ENCODE measurements at regions not wholly inside any gene's neighbourhood (a gene's known extent, or its start where the extent isn't known, plus 50 kb on each side); places are given as distances from the start of the nearest gene placed in this dataset.
"Not testable (repeated sequence)": the region's sequence is repeated elsewhere in the genome, so short reads cannot be mapped to it uniquely, and the experiment has no call there.

DNA sequence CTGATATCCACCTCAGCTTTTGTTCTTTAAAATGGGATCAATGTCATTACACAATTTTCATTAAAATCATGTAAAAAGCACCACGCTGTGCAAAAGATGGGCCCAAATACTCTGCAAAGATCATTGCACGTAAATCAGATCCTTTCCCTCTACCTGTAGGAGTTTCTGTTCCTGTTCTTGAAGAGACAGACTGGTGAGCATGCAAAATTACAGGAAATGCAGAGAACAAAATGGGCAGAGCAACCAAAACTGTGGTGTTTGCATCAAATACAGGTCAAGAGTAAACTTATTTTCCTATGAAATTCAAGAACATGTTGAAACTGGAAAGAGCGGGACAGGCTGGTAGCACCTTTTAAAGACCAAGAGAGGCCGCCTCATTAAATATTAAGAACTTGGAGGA, 294.9 kb upstream of the ADGRL2 start:
- Histone ChIP-seq H3K27me3 (ENCODE audit: low read length) (no peaks in the 10 kb centered on the region), H3K9ac (ENCODE audit: low read length) (no peak overlapping the region), H3F3A (ENCODE audit: insufficient read depth) (no peaks in the 10 kb centered on the region), H3K9me2 (replicated peaks; ENCODE audit: insufficient read depth, low read length) (no peaks in the 10 kb centered on the region), H3K36me3 (ENCODE audit: low read length) (no peaks in the 10 kb centered on the region), H3K4me2 (ENCODE audit: low read depth, low read length, poor library complexity, severe bottlenecking) (peak overlapping the region; percentile 48), H3K27ac (ENCODE audit: low read depth, low read length) (peak overlapping the region; percentile 37; the same call in 1 of the 2 replicates), H2AFZ (ENCODE audit: low read depth, low read length, severe bottlenecking) (peak overlapping the region; percentile 27), H4K20me1 (ENCODE audit: low read depth, low read length) (no peaks in the 10 kb centered on the region), H3K9me3 (ENCODE audit: insufficient read depth, low read length) (no peaks in the 10 kb centered on the region), H3K79me2 (ENCODE audit: insufficient read depth, low read length) (no peaks in the 10 kb centered on the region), H3K4me3 (ENCODE audit: insufficient read depth, low read length, poor library complexity, severe bottlenecking) (no peak overlapping the region)
- no peak for TF ChIP-seq EZH2phosphoT487 (conservative IDR thresholded peaks at IDR 0.05; ENCODE audit: low read length)
- TF ChIP-seq, protein P1, sequence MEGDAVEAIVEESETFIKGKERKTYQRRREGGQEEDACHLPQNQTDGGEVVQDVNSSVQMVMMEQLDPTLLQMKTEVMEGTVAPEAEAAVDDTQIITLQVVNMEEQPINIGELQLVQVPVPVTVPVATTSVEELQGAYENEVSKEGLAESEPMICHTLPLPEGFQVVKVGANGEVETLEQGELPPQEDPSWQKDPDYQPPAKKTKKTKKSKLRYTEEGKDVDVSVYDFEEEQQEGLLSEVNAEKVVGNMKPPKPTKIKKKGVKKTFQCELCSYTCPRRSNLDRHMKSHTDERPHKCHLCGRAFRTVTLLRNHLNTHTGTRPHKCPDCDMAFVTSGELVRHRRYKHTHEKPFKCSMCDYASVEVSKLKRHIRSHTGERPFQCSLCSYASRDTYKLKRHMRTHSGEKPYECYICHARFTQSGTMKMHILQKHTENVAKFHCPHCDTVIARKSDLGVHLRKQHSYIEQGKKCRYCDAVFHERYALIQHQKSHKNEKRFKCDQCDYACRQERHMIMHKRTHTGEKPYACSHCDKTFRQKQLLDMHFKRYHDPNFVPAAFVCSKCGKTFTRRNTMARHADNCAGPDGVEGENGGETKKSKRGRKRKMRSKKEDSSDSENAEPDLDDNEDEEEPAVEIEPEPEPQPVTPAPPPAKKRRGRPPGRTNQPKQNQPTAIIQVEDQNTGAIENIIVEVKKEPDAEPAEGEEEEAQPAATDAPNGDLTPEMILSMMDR (IDR thresholded peaks at IDR 0.05; ENCODE audit: insufficient read depth, low read length, poor library complexity, severe bottlenecking), result no peak

- not testable (repeated sequence) for H4K20me1 ChIP-seq (ENCODE audit: low read depth, low read length); H3F3A ChIP-seq (ENCODE audit: insufficient read depth); H3K4me3 ChIP-seq (ENCODE audit: insufficient read depth, low read length, poor library complexity, severe bottlenecking); H2AFZ ChIP-seq (ENCODE audit: low read depth, low read length, severe bottlenecking); H3K27me3 ChIP-seq (ENCODE audit: low read length); H3K9me2 ChIP-seq (replicated peaks; ENCODE audit: insufficient read depth, low read length); H3K9me3 ChIP-seq (ENCODE audit: insufficient read depth, low read length); H3K27ac ChIP-seq (ENCODE audit: low read depth, low read length); H3K9ac ChIP-seq (ENCODE audit: low read length); H3K79me2 ChIP-seq (ENCODE audit: insufficient read depth, low read length); H3K4me2 ChIP-seq (ENCODE audit: low read depth, low read length, poor library complexity, severe bottlenecking); H3K36me3 ChIP-seq (ENCODE audit: low read length)
Measured at GRCh38 chr1:81504820-81505219, 295.9 kb upstream of the ADGRL2 start.

GRCh38 chr1:81502705-81503104, 298.0 kb upstream of the ADGRL2 start:
- not testable (repeated sequence) for H3K36me3 ChIP-seq (ENCODE audit: low read length); H3K27me3 ChIP-seq (ENCODE audit: low read length); H3K9ac ChIP-seq (ENCODE audit: low read length); H3K9me2 ChIP-seq (replicated peaks; ENCODE audit: insufficient read depth, low read length); H3K27ac ChIP-seq (ENCODE audit: low read depth, low read length); H3K4me3 ChIP-seq (ENCODE audit: insufficient read depth, low read length, poor library complexity, severe bottlenecking); H3K9me3 ChIP-seq (ENCODE audit: insufficient read depth, low read length); H3K4me2 ChIP-seq (ENCODE audit: low read depth, low read length, poor library complexity, severe bottlenecking); H3F3A ChIP-seq (ENCODE audit: insufficient read depth); H2AFZ ChIP-seq (ENCODE audit: low read depth, low read length, severe bottlenecking); H3K79me2 ChIP-seq (ENCODE audit: insufficient read depth, low read length); H4K20me1 ChIP-seq (ENCODE audit: low read depth, low read length)

DNA sequence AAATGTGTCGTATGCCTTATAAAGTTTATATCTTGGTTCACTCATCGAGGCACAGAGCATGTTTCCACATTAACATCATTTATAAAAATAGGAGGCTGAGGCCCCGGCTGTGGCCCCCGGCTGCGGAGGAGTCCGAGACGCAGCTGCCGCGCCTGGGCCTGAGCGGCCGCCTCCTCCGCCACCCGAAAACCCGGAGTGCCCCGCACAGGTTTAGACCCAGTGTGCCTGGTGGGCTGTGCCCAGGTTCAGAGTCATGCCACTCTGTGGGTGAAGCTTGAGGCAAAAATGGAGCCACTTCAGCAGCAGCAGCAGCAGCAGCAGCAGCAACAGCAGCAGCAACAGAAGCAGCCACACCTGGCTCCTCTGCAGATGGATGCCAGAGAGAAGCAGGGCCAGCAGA, 299.2 kb upstream of the ADGRL2 start:
- H4K20me1 ChIP-seq (ENCODE audit: low read depth, low read length); H3K4me3 ChIP-seq (ENCODE audit: insufficient read depth, low read length, poor library complexity, severe bottlenecking); H3K36me3 ChIP-seq (ENCODE audit: low read length); H2AFZ ChIP-seq (ENCODE audit: low read depth, low read length, severe bottlenecking); H3F3A ChIP-seq (ENCODE audit: insufficient read depth); H3K9me3 ChIP-seq (ENCODE audit: insufficient read depth, low read length); H3K4me2 ChIP-seq (ENCODE audit: low read depth, low read length, poor library complexity, severe bottlenecking); H3K27me3 ChIP-seq (ENCODE audit: low read length); H3K9ac ChIP-seq (ENCODE audit: low read length); H3K27ac ChIP-seq (ENCODE audit: low read depth, low read length); H3K79me2 ChIP-seq (ENCODE audit: insufficient read depth, low read length); H3K9me2 ChIP-seq (replicated peaks; ENCODE audit: insufficient read depth, low read length): not testable (repeated sequence)

DNA sequence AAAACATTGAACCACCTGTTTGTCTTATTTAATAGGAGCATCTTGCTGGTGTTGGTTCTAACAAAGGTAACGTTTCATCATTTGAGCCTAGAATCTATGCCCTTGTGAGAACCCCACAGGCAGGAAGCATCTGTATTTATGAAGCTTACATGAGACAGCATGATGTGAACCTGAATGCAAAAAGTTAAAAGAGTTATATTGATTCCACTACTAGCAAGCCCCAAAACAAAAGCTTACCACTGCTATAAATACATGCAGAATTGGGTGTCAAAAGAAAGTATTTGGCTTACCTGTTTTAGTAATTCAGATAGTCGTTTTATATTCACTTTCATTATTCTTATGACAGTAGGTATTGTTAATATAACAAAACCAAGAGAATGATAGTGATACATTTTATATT, 301.2 kb upstream of the ADGRL2 start:
- H3K79me2 ChIP-seq (ENCODE audit: insufficient read depth, low read length), result no peaks in the 10 kb centered on the region
- H3K36me3 ChIP-seq (ENCODE audit: low read length), result no peaks in the 10 kb centered on the region
- no peaks in the 10 kb centered on the region for H3F3A ChIP-seq (ENCODE audit: insufficient read depth)
- TF ChIP-seq EZH2phosphoT487 (conservative IDR thresholded peaks at IDR 0.05; ENCODE audit: low read length), result no peak
- TF ChIP-seq, protein P1 (IDR thresholded peaks at IDR 0.05; ENCODE audit: insufficient read depth, low read length, poor library complexity, severe bottlenecking), result no peak
- H2AFZ ChIP-seq (ENCODE audit: low read depth, low read length, severe bottlenecking), result peak overlapping the region; percentile 22
- no peak overlapping the region for H3K4me3 ChIP-seq (ENCODE audit: insufficient read depth, low read length, poor library complexity, severe bottlenecking)
- no peak overlapping the region for H3K9ac ChIP-seq (ENCODE audit: low read length)
- H3K4me2 ChIP-seq (ENCODE audit: low read depth, low read length, poor library complexity, severe bottlenecking), result no peak overlapping the region
- H3K27me3 ChIP-seq (ENCODE audit: low read length), result no peaks in the 10 kb centered on the region
- H3K9me3 ChIP-seq (ENCODE audit: insufficient read depth, low read length), result no peaks in the 10 kb centered on the region
- H3K9me2 ChIP-seq (replicated peaks; ENCODE audit: insufficient read depth, low read length), result no peaks in the 10 kb centered on the region
- no peaks in the 10 kb centered on the region for H4K20me1 ChIP-seq (ENCODE audit: low read depth, low read length)
- no peak overlapping the region for H3K27ac ChIP-seq (ENCODE audit: low read depth, low read length)

Data from SU-DHL-6 (cell line).